ENCODE measurements at regions not wholly inside any gene's neighbourhood (a gene's known extent, or its start where the extent isn't known, plus 50 kb on each side); places are given as distances from the start of the nearest gene placed in this dataset.

GRCh38 chr22:48855013-48855412, 972.7 kb downstream of the BRD1 start:
- DNase-seq = no peak

- no peak for DNase-seq
These were observed 973.9 kb downstream of the BRD1 start for GRCh38 chr22:48853627-48854240.

GRCh38 chr22:48851933-48852549, 975.6 kb downstream of the BRD1 start:
- no peak for DNase-seq

GRCh38 chr22:48850658-48851287, 976.9 kb downstream of the BRD1 start:
- DNase-seq = no peak

GRCh38 chr22:48849963-48850657, 977.6 kb downstream of the BRD1 start:
- no peak for DNase-seq

- no peak for DNase-seq
These were observed 978.3 kb downstream of the BRD1 start for GRCh38 chr22:48849219-48849912.

- DNase-seq = no peak
These were observed 981.5 kb downstream of the BRD1 start for GRCh38 chr22:48846200-48846599.

- no peak for DNase-seq
These were observed 982.2 kb downstream of the BRD1 start for GRCh38 chr22:48845356-48845936.

- DNase-seq = no peak
These were observed 983.5 kb downstream of the BRD1 start for GRCh38 chr22:48844056-48844675.

GRCh38 chr22:48843640-48844039, 984.0 kb downstream of the BRD1 start:
- DNase-seq = no peak

GRCh38 chr22:48842976-48843375, 984.7 kb downstream of the BRD1 start:
- DNase-seq = no peak

- no peak for DNase-seq
These were observed 985.1 kb downstream of the BRD1 start for GRCh38 chr22:48842583-48842945.

GRCh38 chr22:48841881-48842582, 985.6 kb downstream of the BRD1 start:
- DNase-seq = no peak

GRCh38 chr22:48840112-48840949, 987.3 kb downstream of the BRD1 start:
- DNase-seq = no peak

GRCh38 chr22:48838846-48839730, 988.6 kb downstream of the BRD1 start:
- DNase-seq = no peak

GRCh38 chr22:48838376-48838775, 989.3 kb downstream of the BRD1 start:
- no peak for DNase-seq

DNA sequence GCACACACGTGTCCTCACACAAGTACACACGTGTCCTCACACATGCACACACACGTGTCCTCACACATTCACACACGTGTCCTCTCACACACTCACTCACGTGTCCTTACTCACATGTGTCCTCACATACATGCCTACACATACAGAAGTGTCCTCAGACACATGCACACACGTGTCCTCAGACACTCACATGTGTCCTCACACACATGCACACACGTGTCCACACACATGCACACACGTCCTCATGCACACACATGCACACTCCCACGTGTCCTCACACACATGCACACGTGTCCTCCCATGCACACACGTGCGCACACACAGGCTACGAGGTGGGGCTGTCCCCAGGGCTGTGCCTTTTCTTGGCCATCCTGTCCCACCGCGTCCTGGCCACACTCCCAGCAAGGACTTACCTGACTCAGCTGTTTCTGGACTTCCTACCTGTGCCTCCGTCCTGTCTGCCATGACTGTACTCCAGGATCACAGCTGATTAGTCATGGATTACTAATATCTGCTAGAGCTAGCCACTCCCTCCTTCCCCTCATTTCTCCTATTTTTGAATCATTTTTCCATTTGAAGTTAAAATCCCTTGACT, 990.2 kb downstream of the BRD1 start:
- DNase-seq = no peak

GRCh38 chr22:48836673-48837340, 990.9 kb downstream of the BRD1 start:
- DNase-seq = no peak
